VCaP (cell line): ENCODE measurements at regions not wholly inside any gene's neighbourhood (a gene's known extent, or its start where the extent isn't known, plus 50 kb on each side); places are given as distances from the start of the nearest gene placed in this dataset.

Source experiments
- H3K27ac ChIP-seq: fragments of 450-650 bp; 2 replicates; pipeline ENCODE4 v1.5.1; 2017
- CTCF ChIP-seq: fragments of 450-650 bp; conservative IDR thresholded peaks from 2 replicates; pipeline ENCODE4 v1.5.1; 2017; ENCODE audit warnings: mild to moderate bottlenecking, moderate library complexity

GRCh38 chr3:20849975-20850374, 664.0 kb upstream of the SGO1 start:
- TF ChIP-seq CTCF: no peak
- no peak overlapping the region for H3K27ac ChIP-seq

- no peak overlapping the region for H3K27ac ChIP-seq
- no peak for TF ChIP-seq CTCF
Measured at GRCh38 chr3:20846832-20847231, 660.8 kb upstream of the SGO1 start.

GRCh38 chr3:20846066-20846465, 660.1 kb upstream of the SGO1 start:
- no peak for TF ChIP-seq CTCF
- no peak overlapping the region for H3K27ac ChIP-seq

- H3K27ac ChIP-seq: peak overlapping the region; percentile 28
- TF ChIP-seq CTCF: no peak
Measured at GRCh38 chr3:20844851-20845250, 658.8 kb upstream of the SGO1 start.

GRCh38 chr3:20842594-20843436, 656.8 kb upstream of the SGO1 start:
- no peak for TF ChIP-seq CTCF
- H3K27ac ChIP-seq: peak overlapping the region; percentile 28

- H3K27ac ChIP-seq: peak overlapping the region; percentile 28; the same call in 1 of the 2 replicates
- TF ChIP-seq CTCF: no peak
Measured at GRCh38 chr3:20842002-20842401, 656.0 kb upstream of the SGO1 start.

- no peak for TF ChIP-seq CTCF
- H3K27ac ChIP-seq: peak overlapping the region; percentile 44
Measured at GRCh38 chr3:20837676-20838302, 651.8 kb upstream of the SGO1 start.
